ENCODE measurements at regions not wholly inside any gene's neighbourhood (a gene's known extent, or its start where the extent isn't known, plus 50 kb on each side); places are given as distances from the start of the nearest gene placed in this dataset.

DNA sequence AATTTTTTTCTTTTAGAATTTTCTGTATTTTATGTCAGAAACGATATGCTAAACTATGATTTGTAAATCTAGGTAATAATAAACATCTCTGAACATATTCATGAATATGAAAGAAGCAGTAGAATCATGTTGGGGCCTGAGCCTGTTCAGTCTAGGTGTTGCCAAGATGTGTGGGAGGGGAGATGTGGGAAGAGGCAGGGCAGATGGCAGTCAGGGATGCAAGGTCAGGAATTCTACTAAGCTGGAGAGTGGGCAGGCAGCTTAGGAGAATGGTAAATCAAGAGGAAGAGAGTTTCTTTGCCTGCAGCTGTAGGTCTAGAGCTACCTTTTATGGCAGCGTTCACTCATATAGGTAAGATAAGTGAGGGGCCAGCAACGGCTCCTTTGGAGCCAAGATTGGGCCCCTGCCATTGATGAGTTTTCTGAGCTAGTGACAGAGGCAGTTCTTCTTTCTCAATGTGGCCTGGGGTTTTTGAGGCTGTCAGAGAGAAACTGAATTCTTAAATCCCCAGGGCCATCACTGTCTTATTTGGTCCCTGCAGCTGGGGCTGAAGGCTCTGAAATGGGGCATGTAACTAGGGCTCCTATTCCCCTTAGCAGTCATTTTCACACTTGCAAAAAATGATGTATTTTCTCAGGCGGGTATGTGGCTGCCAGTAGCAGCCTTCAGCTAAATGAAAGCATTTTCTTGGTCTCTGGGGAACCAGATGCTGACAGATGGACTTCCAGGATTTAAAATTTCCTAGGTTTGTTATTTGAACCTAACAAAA lies 232.8 kb downstream of the PIK3C3 start:
- DNase-seq: no peak

DNA sequence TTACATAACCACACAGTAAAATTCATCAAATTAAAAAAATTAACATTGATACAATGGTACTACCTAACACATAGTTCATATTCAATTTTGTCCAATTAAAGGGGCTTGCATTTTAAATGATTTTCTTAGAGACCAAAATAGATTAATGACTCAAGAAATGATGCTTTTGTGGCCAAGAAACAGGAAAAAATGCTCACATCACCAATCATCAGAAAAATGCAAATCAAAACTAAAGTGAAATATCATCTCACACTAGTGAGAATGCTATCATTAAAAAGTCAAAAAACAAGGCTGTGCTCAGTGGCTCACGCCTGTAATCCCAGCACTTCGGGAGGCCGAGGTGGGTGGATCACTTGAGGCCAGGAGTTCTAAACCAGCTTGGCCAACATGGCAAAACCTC lies 235.6 kb downstream of the PIK3C3 start:
- DNase-seq: no peak

DNA sequence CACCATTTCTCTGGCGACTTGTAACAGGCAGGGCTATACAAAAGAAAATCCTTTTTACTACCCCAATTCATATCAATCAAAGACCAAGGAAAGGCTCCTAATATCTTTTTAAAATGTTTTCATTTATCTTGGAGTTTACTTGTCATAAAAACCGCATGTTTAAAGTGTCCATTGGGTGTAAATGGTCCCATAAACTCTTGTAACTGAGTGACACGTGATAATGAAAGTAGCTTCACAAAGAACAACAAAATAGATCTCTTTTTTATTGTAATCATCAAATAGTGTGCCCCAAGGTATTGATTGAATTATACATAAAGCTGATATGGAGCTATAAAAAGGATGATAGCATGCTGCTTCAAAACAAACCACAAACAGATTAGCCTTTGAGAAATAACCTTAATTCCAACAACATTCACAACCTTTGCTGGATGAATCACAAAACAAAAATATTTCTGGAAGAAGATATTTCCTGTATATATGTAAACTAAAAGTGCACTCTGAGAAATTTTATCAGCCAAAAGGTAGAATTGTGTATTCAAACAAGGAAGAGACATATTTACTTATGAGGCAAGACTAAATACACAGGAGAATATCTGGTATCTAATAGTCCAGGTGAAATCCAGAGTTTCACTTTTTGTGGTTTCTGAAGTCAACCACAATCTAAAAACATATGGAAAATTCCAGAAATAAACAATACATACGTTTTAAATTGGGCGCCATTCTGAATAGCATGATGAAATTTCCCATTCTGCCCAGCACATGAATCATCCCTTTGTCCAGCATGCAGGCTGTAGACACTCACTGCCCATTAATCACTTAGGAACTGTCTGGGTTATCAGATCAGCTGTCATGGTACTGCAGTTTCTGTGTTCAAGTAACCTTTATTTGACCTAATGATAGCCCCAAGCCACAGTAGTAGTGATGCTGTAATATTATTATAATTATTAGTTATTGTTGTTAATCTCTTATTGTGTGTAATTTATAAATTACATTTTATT lies 237.5 kb downstream of the PIK3C3 start:
- DNase-seq: no peak

DNA sequence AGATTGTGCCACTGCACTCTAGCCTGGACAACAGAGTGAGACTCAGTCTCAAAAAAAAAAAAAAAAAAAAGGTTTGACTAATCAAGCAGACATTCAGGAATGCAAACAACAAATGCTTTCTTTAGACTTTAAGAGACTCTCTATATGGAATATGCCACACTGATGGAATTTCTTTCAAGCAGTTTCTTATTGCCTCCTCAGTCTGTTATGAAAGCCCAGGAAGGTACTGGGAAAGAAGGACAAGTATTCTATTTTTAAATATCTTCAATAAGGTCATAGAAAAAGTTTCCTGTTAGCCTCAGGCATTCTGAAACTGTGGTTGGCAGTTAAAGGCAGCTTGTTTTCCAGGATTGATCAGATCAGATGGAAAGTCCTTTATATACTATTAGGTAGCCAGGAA lies 241.6 kb downstream of the PIK3C3 start:
- DNase-seq: no peak

DNA sequence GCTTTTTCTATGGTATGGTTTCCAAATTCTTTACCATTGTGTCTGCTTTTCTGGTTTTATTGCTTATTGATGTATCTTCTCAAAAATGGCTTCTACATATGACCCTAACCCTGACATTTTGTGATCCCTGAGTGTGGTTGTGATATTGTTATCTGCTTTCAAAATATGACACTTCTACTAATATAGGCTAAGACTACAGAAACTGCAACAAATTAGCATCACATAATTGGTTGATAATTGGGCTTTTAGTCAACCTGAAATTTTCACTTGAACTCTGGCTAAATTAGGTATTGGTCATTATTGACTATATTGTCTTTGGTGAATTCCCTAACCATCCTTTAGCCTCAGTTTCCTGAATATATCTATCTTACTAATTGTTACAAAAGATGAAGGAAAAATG lies 246.1 kb downstream of the PIK3C3 start:
- DNase-seq: no peak

DNA sequence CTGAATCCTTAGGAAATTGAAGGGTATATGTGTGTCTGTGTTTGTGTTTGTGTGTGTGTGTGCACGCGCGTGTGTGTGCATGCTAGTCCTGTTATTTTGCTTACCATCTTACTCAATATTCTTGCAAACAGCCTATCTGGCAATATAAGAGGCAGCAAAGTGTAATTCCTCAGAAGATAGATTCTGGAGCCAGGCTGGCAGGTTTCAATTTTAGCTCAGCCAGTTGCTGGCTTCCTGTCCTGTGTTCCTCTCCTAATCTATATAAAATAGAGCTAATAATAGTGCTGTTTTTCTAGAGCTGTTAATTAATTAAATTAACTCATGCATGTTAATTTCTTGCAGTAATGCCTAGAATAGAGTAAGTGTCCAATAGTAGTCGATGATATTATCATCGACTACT lies 256.2 kb downstream of the PIK3C3 start:
- DNase-seq: no peak

DNA sequence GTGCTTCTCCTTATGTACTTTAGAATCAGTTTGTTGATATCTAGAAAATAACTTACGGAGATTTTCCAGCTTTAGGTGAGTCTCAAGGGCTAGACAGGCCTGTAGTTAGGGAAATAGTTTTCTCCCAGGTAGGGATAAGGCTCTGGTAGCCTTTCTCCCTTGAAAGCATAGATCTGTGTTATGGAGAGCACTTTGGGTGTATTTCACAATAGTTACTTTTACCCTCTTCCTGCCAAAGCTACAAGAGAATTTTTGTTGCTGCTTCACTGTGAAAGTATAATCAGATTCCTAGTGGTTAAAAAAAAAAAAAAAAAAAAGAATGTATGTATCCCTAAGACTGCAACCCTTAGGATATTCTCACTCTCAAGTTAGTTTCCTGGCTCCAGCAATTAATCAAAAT lies 267.5 kb downstream of the PIK3C3 start:
- DNase-seq: no peak

DNA sequence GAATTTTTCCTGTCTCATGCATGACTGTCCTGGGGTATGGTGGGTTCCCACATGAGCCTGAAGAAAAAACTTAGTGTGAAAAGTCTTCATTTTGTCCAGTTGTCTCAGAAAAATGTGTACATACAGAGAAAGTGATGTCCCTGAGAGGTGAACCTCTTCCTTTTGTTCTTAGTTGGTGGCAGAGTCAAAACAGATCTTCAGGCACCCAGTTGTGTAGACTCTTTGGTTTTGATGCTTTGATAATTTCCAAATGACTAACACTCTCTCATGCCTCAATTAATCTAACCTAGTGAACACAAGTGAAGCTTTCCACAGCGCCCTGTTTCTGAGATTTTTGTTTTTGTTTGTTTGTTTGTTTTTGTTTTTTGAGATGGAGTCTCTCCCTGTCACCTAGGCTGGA lies 273.5 kb downstream of the PIK3C3 start:
- no peak for DNase-seq

DNA sequence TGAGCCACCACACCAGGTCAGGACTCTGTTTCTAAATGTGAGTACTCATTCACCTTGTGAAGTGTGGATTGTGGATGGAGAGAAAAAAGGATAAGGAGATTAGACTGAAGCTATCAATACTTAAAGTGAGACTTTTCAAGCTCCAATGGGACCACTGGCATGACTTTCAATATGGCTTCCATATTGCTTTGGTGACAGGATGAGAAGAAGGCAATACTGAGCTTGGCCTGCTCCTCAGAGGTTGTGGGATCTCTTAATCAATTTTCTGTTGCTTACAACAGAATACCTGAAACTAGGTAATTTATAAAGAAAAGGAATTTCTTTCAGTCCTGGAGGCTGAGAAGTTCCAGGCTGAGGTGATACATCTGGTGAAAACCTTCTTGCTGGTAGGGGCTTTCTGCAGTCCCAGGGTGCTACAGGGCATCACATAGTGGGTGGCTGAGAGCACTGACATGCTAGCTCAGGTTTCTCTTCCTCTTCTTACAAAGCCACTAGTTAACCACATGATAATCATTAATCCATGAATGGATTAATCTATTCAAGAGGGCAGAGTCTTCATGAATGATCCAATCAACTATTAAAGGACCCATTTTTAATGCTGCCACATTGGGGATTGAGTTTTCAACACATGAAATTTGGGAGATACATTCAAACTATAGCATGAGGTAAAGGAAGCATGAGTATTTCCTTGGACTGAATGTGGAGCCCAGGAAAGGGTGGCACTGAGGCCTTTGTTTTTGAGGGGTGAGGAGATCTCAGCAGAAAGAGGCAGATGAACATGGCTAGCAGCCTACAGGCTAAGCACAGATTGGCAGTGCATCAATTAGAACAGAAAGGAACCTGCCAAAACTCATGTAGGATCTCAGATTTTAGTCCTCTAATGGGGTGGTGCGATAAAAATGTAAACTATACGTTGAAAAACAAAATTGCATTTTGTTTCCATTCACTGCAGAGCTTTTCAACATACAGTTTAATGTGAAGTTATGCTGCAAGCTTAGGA lies 274.5 kb downstream of the PIK3C3 start:
- no peak for DNase-seq

DNA sequence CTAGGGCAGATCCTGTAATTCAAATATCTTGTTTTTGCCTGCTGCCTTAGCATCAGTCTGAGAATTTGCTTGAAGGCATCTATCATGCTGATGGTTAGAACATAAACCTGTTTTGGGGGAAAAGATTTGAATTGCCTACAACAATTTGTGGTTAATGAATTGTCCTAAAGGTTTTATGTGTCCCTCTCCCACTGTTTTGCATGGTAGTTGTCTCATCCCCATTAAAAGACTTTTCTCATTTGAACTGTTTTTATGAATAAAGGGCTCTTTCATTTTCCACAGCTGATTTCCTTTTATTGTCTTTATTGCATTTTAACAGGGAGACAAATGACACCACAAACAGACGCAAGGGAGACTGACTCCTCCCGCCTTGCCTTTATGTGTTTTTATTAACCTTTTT lies 275.6 kb downstream of the PIK3C3 start:
- DNase-seq: no peak

DNA sequence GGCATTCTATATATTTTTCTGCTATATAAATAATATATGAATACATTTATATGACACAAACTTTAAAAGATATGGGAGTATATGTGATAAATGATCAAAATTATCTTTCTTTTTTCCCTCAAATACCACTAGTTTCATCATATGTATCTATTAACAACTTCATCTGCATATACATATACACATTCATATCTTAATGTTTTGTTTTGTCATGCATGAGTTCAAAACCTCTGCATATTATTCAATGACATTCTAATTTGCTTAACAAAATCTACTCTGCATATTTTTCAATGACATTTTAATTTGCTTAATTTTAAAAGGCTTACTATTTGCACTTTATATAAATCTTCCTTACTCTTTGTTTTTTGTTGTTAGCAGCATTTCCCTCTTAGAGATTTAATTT lies 276.2 kb downstream of the PIK3C3 start:
- no peak for DNase-seq

DNA sequence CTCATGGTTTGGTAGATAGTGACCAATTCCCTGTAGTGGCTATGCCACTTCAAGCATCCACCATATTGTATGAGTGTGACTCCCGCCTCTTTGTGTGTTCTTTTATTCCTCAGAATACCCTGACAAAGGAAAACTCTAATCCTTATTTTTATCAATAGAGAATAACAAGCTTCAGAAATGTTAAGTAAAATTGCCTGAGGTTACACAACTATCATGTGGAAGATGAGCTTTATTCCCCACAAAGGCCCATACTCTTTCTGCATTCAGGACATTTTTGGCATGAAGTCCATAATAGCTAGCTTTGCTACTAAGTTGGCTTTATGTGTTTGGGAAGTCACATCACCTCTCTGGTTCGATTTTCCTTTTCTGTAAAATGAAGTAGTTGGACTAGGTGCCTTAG lies 276.8 kb downstream of the PIK3C3 start:
- DNase-seq: no peak

DNA sequence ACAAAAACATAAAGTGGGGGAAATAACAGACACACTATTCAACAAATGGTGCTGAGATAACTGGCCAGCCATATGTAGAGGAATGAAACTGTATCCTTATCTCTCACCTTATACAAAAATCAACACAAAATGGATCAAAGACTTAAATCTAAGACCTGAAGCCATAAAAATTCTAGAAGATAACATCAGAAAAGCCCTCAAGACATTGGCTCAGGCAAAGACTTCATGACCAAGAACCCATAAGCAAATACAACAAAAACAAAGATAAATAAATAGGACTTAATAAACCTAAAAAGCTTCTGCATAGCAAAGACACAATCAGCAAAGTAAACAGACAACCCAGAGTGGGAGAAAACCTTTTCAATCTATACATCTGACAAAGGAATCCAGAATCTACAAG lies 278.9 kb downstream of the PIK3C3 start:
- no peak for DNase-seq

DNA sequence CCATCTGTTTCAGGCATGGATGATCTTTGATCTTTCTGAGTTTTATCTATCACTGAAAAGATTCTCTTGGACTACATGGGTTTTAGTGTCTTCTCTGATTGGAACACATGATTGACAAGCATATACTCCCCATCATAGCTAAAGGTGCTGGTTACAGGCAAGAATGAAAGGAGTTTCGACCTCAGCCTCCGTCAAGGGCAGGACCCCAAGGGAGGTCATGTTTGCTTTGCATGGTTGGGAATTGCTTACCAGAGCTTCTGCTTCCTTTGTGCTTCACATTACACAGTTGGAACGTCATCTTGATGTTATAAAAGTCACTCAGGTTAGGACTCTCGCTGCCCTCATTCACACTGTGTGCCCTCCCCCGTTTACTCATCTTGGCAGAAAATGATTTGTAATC lies 287.7 kb downstream of the PIK3C3 start:
- no peak for DNase-seq

DNA sequence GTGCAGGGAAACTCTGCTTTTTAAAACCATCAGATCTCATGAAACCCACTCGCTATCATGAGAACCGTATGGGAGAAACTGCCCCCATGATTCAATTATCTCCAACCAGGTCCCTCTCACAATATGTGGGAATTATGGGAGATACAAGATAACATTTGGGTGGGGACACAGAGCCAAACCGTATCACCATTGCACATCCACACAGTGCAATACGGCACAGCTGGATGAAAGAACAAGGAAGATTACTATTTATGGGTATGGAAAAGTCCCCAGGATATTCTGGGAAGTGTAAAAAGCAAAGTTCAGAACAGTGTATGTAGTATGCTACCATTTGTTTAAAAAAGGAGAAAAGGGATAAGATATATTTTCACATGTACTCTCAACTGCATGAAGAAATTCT lies 290.1 kb downstream of the PIK3C3 start:
- no peak for DNase-seq

DNA sequence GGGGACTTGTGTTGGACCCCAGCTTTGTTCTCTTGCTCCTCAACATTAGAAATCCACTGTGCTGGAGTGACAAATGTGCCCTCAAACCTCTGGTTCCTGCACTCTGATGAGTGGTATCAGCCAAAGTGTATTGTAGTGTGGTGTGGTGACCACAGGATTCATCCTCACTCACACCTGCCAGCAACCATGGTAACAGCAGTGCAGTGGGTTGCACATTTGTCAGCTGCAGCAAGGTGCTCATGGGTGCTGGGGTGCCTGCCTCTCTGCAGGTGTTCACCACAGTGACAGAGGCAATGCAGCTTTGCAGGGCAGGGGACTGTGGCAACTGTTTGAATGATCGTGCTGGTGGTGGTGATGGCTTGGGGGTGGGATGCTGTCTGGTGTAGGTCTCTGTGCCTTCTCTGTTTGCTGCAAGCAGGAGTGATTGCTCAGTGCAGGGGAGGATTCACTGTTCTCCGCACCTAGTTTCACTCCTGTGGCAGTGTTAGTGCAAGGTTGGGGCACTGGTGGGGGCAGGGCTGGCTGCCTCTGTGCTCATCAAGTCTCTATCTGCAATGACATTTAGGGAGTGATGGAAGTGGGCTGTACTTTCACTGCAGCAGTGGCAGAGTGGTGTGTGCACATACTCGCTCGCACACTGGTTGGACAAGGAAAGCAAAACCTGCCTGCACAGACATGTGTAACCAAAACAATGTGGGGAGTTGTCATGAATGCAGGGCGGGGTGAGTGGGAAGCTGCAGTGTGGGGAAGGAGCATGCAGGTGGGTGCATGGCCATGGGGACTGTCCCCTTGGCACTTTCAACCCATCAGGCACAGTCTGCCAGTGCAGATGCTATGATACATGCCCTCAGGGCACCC lies 301.1 kb downstream of the PIK3C3 start:
- no peak for DNase-seq

DNA sequence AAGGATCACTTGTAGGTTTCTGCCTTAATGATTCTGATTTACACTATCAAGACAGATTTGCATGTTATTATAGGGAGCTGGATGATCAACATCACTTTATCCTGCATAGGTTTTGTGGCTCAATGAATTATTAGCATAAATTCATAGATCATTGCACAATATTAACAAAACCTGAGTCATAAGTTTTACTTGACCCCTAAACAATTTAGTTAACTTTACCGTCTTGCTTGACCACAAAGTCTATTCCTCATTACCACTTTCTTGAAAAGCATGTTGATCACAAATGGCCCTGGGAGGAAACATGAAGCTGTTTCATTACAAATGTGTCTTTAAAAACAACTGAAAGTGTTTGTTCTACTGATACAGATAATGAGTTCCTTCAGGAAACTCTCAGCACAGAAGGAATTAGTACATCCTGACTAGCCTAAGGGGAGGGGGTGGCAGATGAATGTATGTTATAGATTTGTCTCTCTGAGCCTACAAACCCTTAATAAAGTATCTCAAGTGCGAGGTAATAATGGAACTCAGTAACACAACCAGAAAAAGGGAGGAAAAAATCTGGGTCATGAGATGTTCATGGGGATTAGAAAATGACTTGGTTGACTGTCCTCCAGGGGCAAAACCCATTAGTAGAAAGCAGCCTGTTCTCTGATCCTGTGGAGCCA lies 303.4 kb downstream of the PIK3C3 start:
- DNase-seq: no peak

DNA sequence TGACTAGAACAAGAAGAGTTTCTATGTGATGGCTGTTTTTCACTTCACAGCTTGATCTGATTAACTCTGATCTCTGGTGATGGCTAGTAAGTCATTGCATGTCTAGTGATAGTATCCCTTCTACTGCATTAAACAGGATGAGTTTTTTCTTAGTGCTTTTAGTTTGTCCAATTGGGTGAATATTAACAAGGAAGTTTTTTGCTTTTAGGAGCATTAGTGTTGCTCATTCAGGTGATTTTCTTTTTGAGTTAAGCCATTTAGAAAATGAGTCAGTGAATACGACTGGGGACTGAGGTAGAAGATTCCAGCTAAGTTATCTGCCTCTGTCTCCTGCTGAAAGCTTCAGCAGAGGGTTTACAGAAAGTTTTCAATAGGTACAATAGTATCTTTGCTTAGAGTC lies 306.7 kb downstream of the PIK3C3 start:
- no peak for DNase-seq

DNA sequence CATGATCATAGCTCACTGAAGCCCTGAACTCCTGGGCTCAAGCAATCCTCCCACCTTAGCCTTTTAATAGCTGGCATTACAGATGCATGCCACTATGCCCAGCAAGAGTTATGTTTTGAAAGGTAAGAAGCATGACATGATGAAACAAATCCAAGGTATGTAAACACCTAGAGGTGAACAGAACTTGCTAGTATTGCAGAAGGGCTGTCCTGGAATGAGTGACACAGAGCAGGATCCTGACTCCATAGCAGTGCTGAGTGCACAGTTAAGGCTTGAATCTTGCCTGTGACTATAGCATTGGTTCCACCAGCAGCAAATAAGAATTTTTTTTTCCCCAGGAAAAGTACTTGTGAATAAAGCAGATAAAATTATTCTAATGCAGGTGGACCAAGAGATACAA lies 309.5 kb downstream of the PIK3C3 start:
- no peak for DNase-seq

DNA sequence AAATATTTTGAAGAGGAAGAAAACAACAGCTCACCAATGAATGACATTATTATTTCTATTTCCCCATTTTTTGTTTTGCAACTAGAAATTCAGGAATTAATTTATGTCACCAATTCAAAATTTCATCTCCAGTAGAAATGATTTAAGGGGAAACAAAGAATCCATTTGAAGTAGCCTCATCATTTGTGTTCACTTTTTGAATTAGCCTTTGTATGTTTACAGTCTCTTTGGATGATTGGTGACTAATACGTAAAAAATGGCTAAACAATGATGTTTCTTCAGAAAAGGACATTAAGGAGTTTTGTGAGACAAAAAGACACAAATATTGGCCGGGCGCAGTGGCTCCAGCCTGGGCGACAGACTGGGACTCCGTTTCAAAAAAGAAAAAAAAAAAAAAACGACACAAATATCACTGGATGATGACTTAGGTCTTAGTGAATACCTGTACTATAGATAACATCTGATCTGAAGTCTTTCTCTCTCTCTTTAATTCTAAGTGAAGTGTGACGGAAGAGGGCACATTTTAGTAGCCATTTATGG lies 313.2 kb downstream of the PIK3C3 start:
- no peak for DNase-seq

DNA sequence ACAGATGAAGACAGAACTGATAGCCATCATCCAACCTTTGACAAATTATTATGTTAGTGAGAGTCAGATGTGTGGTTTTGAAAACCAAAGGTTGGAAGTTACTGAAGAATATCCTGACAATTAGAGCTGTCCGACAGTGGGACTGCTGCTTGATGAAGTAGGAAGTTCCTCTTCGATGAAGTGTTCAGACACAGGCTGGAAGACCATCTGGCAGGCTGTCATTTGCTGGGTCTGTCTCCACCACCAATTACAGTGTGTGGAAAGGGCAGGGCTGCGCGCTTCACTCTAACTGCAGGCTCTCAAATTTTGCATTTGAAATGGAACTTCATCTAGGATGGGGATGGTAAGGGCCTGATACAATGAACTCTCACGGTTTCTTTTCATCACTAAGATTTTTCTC lies 313.8 kb downstream of the PIK3C3 start:
- DNase-seq: no peak
